ENCODE measurements at regions not wholly inside any gene's neighbourhood (a gene's known extent, or its start where the extent isn't known, plus 50 kb on each side); places are given as distances from the start of the nearest gene placed in this dataset.

DNA sequence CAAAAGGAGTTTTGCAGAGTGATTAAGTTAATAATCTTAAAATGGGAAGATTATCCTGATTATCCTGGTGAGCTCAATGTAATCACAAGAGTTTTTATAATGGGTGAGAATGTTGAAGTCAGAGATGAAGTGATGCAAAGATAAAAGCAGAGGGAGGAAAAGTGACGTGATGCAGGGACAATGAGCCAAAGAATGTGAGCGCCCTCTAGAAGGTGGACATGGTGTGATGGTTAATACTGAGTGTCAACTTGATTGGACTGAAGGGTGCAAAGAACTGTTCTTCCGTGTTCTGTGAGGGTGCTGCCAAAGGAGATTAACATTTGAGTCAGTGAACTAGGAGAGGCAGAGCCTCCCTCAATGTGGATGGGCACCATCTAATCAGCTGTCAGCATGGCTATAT, 569.6 kb upstream of the AGTR1 start:
- H3K4me1 ChIP-seq = no peaks in the 10 kb centered on the region
- no peaks in the 10 kb centered on the region for H3K36me3 ChIP-seq (ENCODE audit: low read depth, missing control alignments)
- intact Hi-C loops (cut with DNase I; ENCODE audit: low total_unique reads) = no loop called here
- H3K9me3 ChIP-seq = no peaks in the 10 kb centered on the region
- H3K27me3 ChIP-seq = no peaks in the 10 kb centered on the region
- 42 to 79% methylated on average over 3 of the region's 3 CpGs for WGBS, 2 donors
- no peak overlapping the region for H3K27ac ChIP-seq
- TF ChIP-seq, protein P1, sequence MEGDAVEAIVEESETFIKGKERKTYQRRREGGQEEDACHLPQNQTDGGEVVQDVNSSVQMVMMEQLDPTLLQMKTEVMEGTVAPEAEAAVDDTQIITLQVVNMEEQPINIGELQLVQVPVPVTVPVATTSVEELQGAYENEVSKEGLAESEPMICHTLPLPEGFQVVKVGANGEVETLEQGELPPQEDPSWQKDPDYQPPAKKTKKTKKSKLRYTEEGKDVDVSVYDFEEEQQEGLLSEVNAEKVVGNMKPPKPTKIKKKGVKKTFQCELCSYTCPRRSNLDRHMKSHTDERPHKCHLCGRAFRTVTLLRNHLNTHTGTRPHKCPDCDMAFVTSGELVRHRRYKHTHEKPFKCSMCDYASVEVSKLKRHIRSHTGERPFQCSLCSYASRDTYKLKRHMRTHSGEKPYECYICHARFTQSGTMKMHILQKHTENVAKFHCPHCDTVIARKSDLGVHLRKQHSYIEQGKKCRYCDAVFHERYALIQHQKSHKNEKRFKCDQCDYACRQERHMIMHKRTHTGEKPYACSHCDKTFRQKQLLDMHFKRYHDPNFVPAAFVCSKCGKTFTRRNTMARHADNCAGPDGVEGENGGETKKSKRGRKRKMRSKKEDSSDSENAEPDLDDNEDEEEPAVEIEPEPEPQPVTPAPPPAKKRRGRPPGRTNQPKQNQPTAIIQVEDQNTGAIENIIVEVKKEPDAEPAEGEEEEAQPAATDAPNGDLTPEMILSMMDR (IDR thresholded peaks at IDR 0.05) = no peak
- no peak for TF ChIP-seq POLR2A (IDR thresholded peaks at IDR 0.05)
- H3K4me3 ChIP-seq = no peak overlapping the region
- no peak for DNase-seq

DNA sequence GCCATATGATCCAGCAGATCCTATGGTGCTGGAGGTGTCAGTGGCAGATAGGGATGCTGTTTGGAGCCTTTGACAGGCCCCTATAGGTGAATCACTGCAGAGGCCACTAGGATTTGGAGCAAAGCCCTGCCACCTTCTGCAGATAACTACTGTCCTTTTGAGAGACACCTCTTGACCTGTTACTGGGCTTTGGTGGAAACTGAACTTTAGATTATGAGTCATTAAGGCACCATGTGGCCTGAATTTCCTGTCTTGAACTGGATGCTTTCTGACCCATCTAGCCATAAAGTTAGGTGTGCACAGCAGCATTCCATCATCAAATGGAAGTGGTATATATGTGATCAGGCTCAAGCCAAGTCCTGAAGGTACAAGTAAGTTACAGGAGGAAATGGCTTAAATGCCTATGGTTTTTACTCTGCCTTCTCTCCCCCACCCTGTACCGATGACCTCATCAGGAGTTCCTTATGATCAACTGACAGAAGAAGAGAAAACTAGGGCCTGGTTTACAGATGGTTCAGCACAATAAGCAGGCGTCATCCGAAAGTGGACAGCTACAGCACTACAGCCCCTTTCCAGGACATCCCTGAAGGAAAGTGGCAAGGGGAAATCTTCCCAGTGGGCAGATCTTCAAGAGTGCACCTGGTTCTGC, 565.6 kb upstream of the AGTR1 start:
- 91 to 92% methylated on average over 3 of the region's 3 CpGs for WGBS, 2 donors
- Histone ChIP-seq H3K27ac (no peak overlapping the region), H3K27me3 (no peaks in the 10 kb centered on the region), H3K36me3 (ENCODE audit: low read depth, missing control alignments) (no peaks in the 10 kb centered on the region), H3K9me3 (no peaks in the 10 kb centered on the region), H3K4me3 (no peak overlapping the region), H3K4me1 (no peaks in the 10 kb centered on the region)
- intact Hi-C loops (cut with DNase I; ENCODE audit: low total_unique reads) = no loop called here
- no peak for TF ChIP-seq POLR2A (IDR thresholded peaks at IDR 0.05)
- DNase-seq = no peak

DNA sequence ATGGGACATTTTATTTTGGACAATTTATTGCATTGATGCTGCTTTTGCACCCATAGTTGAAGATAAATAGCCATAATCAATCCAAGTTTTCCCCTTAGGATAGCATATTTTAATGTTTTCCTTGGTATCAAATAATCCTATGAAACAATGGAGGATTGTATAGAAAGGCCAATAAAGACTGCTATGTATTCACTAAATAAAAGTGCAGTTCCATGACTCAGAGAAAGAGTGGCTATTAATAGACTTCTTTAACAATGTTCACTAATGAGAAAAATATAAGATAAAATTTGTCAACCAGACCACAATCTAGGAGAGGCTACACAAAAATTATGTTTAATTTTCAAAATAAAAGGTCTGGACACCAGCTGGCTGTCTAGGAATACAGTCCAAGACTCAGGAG, 560.9 kb upstream of the AGTR1 start:
- Histone ChIP-seq H3K36me3 (ENCODE audit: low read depth, missing control alignments) (no peaks in the 10 kb centered on the region), H3K27me3 (no peaks in the 10 kb centered on the region), H3K9me3 (no peaks in the 10 kb centered on the region), H3K4me3 (no peak overlapping the region), H3K4me1 (no peaks in the 10 kb centered on the region), H3K27ac (no peak overlapping the region)
- no peak for TF ChIP-seq POLR2A (IDR thresholded peaks at IDR 0.05)
- TF ChIP-seq, protein P1 (IDR thresholded peaks at IDR 0.05) = no peak
- no peak for DNase-seq
- intact Hi-C loops (cut with DNase I; ENCODE audit: low total_unique reads) = no loop called here

DNA sequence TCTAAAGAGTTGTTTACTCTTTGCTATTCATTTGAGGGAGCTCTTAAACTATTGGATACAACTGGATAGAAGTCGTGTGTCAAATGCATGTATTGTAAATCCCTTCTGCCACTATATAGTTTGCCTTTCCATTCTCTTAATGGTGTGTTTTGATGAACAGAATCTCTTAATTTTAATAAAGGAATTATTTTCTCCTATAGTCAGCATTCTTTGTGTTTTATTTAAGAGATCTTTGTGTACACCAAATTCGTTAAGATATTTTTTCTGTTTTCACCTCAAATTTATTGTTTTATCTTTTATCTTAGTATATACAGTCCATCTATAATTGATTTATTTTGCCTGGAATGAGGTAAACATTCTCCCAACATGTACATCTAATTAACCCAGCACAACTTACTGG, 551.5 kb upstream of the AGTR1 start:
- no peak for DNase-seq
- no peak overlapping the region for H3K4me3 ChIP-seq
- H3K27me3 ChIP-seq = no peaks in the 10 kb centered on the region
- intact Hi-C loops (cut with DNase I; ENCODE audit: low total_unique reads) = no loop called here
- 53 to 63% methylated on average over 2 of the region's 2 CpGs for WGBS, 2 donors
- no peaks in the 10 kb centered on the region for H3K4me1 ChIP-seq
- H3K27ac ChIP-seq = no peak overlapping the region
- H3K9me3 ChIP-seq = no peaks in the 10 kb centered on the region
- H3K36me3 ChIP-seq (ENCODE audit: low read depth, missing control alignments) = no peaks in the 10 kb centered on the region
- no peak for TF ChIP-seq POLR2A (IDR thresholded peaks at IDR 0.05)
- TF ChIP-seq, protein P1 (IDR thresholded peaks at IDR 0.05) = no peak

DNA sequence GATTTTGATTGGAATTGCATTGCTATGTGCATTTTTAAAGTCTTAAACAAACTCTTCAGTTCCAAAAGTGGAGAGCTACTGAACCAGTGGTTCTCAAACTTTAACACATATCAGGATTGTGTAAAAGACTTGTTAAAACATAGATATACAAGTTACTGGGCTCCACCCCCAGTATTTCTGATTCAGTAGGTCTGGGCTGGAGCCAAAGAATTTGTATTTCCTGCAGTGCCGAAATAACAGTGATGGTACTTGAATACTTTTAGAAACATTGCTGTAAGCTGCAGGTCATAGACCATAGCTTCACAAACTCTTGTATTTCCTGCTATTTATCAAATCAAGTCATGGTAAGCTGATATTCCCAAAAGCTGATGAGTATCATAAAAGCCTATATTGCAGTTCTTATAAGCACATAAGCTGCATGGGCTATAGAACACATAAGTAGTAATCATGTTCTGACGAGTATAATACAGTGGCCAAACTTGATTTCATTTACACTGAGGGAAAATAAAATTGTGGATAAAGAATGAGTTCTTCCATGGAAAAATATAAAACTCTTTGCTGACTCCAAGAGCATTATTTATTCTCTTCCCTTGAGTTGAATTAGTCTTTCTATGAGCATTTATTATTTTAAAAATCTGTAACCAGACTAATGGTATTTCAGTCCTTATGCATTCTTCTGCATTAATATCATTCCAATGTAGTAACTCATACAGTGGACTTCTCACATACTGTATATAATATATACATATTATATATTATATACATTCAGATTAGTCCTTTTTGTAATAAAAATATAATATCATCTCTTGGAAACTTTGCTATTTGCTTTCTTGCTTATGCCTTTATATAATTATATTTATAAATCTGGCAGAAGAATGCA, 550.5 kb upstream of the AGTR1 start:
- 59 to 67% methylated on average over 2 of the region's 2 CpGs for WGBS, 2 donors
- DNase-seq = no peak
- no peak overlapping the region for H3K27ac ChIP-seq
- TF ChIP-seq POLR2A (IDR thresholded peaks at IDR 0.05) = no peak
- TF ChIP-seq, protein P1 (IDR thresholded peaks at IDR 0.05) = no peak
- intact Hi-C loops (cut with DNase I; ENCODE audit: low total_unique reads) = no loop called here
- H3K9me3 ChIP-seq = no peaks in the 10 kb centered on the region
- no peaks in the 10 kb centered on the region for H3K4me1 ChIP-seq
- H3K36me3 ChIP-seq (ENCODE audit: low read depth, missing control alignments) = no peaks in the 10 kb centered on the region
- no peak overlapping the region for H3K4me3 ChIP-seq
- H3K27me3 ChIP-seq = no peaks in the 10 kb centered on the region
